ENCODE measurements at regions not wholly inside any gene's neighbourhood (a gene's known extent, or its start where the extent isn't known, plus 50 kb on each side); places are given as distances from the start of the nearest gene placed in this dataset.
A peak's percentile ranks its signal among the peaks of the same experiment; 100 is the strongest.

DNA sequence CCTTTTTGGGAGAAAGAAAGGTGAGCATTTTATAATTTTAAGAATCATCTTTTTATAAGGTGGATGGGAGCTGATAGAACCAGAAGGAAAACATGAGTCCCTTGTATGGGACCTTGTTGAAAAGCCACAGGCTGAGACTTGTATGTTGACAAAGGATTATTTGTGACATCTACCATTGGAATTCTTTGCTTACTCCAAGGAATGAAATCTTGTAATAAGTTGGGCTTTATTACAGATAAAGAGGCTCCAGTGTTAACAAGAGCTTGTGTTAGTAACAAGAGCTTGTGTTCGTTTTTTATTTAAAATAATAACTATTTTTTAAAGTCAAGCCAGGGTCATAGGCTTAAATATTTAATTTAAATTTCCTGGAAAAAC is 201.1 kb upstream of the CHRM3 start:
- no peak for ATAC-seq
- Histone ChIP-seq H3K4me1 (no peaks in the 10 kb centered on the region), H3K4me2 (no peak overlapping the region), H3K27ac (no peak overlapping the region), H3K4me3 (no peak overlapping the region), H3K9me3 (no peaks in the 10 kb centered on the region)
- FAIRE-seq = no peak
- CTCF ChIA-PET = interaction anchor here (0.9 kb wide), 1 partner anchor 17 kb away, joined by 3 read pairs; no protein-coding TSS in a partner anchor
- 10% methylated on average over 1 of the region's 1 CpG for WGBS (ENCODE audit: missing lambda C conversion rate)
- no peak for TF ChIP-seq NR3C1 (IDR thresholded peaks at IDR 0.05)
- no peak for TF ChIP-seq ESRRA (IDR thresholded peaks at IDR 0.05; ENCODE audit: borderline replicate concordance, low read length)
- no peak for TF ChIP-seq RFX5 (IDR thresholded peaks at IDR 0.05)
- TF ChIP-seq RNF2 (IDR thresholded peaks at IDR 0.05; ENCODE audit: borderline replicate concordance, low read depth) = no peak
- no peak for TF ChIP-seq SMC3 (IDR thresholded peaks at IDR 0.05)
- TF ChIP-seq JUN (IDR thresholded peaks at IDR 0.05) = no peak
- no peak for TF ChIP-seq CBX2 (IDR thresholded peaks at IDR 0.05; ENCODE audit: borderline replicate concordance, low read depth)
- no peak for TF ChIP-seq CHD2 (IDR thresholded peaks at IDR 0.05; ENCODE audit: low read length, partially characterized antibody)
- TF ChIP-seq KDM5A (IDR thresholded peaks at IDR 0.05) = no peak
- no peak for TF ChIP-seq EP300 (IDR thresholded peaks at IDR 0.05)
- TF ChIP-seq KDM1A (IDR thresholded peaks at IDR 0.05; ENCODE audit: low read depth) = no peak
- no peak for DNase-seq (ENCODE audit: low read depth in 1 of 2, low spot score in 1 of 2)
- POLR2A ChIA-PET = no interaction called here

DNA sequence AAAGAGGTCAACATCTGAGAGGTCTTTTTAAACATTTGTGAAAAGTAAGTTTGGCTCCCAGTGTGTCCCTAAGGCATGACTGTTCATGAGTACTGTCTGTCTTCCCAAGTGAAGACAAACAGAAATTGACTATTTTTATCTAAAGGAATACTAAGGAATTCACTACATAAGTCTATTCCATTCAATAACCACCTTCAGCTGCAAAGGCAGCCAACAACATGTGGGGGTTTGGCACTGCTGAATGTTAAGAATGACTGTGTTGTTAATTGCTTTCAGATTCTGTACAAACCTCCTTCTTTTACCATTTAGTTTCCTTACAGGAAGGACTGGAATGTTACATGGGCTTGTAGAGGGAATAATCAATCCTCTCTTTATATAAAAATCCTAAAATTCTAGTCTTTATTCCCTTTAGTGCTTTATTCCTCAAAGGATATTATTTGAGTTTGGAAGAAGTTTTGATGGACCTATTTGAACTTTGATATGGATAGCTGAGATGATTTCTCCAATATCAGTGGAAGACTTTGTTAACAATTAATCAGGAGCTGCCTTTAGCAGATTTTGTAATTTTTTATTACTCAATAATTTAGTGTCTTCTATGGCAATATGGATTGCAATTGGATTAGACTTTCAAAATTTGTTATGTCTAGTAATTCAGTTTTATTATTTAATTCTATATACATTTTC is 201.7 kb upstream of the CHRM3 start:
- ATAC-seq (no peak), DNase-seq (ENCODE audit: low read depth in 1 of 2, low spot score in 1 of 2) (no peak), FAIRE-seq (no peak)
- Histone ChIP-seq H3K4me2 (no peak overlapping the region), H3K9me3 (no peaks in the 10 kb centered on the region), H3K4me1 (no peaks in the 10 kb centered on the region), H3K27ac (no peak overlapping the region), H3K4me3 (no peak overlapping the region)
- ChIA-PET POLR2A (no interaction called here), CTCF (interaction anchor here (0.9 kb wide), 1 partner anchor 17 kb away, joined by 3 read pairs; no protein-coding TSS in a partner anchor)
- no peak for TF ChIP-seq GATA3 (IDR thresholded peaks at IDR 0.05; ENCODE audit: borderline replicate concordance)
- TF ChIP-seq ZNF302 (CRISPR knock-in tag; IDR thresholded peaks at IDR 0.05) = no peak
- TF ChIP-seq NFE2L2 (conservative IDR thresholded peaks at IDR 0.05; ENCODE audit: low read length) = no peak
- TF ChIP-seq ZC3H11A (IDR thresholded peaks at IDR 0.05) = no peak
- TF ChIP-seq ZSCAN20 (CRISPR knock-in tag; IDR thresholded peaks at IDR 0.05) = no peak
- TF ChIP-seq, protein P1, sequence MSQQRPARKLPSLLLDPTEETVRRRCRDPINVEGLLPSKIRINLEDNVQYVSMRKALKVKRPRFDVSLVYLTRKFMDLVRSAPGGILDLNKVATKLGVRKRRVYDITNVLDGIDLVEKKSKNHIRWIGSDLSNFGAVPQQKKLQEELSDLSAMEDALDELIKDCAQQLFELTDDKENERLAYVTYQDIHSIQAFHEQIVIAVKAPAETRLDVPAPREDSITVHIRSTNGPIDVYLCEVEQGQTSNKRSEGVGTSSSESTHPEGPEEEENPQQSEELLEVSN (IDR thresholded peaks at IDR 0.05; ENCODE audit: borderline replicate concordance, low read depth) = no peak
- TF ChIP-seq, protein P2, sequence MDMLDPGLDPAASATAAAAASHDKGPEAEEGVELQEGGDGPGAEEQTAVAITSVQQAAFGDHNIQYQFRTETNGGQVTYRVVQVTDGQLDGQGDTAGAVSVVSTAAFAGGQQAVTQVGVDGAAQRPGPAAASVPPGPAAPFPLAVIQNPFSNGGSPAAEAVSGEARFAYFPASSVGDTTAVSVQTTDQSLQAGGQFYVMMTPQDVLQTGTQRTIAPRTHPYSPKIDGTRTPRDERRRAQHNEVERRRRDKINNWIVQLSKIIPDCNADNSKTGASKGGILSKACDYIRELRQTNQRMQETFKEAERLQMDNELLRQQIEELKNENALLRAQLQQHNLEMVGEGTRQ (IDR thresholded peaks at IDR 0.05) = no peak
- TF ChIP-seq, protein P3, sequence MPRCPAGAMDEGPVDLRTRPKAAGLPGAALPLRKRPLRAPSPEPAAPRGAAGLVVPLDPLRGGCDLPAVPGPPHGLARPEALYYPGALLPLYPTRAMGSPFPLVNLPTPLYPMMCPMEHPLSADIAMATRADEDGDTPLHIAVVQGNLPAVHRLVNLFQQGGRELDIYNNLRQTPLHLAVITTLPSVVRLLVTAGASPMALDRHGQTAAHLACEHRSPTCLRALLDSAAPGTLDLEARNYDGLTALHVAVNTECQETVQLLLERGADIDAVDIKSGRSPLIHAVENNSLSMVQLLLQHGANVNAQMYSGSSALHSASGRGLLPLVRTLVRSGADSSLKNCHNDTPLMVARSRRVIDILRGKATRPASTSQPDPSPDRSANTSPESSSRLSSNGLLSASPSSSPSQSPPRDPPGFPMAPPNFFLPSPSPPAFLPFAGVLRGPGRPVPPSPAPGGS (IDR thresholded peaks at IDR 0.05) = no peak

DNA sequence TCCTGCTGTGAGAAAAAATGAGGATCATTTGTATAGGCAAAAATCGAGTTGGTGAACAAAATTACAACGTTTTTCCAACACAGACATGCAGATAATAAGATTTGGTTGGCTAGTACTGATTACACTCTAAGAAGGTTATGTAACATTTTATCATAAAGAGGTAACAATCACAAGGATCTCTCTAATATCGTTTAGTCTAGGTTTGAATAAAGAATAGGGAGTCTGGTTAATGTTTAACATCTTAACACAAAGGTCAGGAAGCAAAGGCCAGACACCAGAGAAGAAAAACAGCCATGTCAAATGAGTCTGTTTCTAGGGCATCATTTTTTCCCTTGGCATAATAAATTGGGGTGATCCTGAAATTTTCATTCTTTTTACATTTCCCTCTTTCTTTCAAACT is 207.4 kb upstream of the CHRM3 start:
- Histone ChIP-seq H3K27ac (no peak overlapping the region), H3K9me3 (no peaks in the 10 kb centered on the region), H3K4me3 (no peak overlapping the region), H3K4me2 (peak overlapping the region; percentile 31; the same call in 1 of the 3 replicates), H3K4me1 (peaks cover 3% of the 10 kb centered on the region; the same call in 1 of the 3 replicates)
- ChIA-PET POLR2A (no interaction called here), CTCF (interaction anchor here (1.6 kb wide), 1 partner anchor 10 kb away, joined by 4 read pairs; no protein-coding TSS in a partner anchor)
- TF ChIP-seq HOXB13 (CRISPR knock-in tag; IDR thresholded peaks at IDR 0.05; ENCODE audit: low read depth) = no peak
- no peak for TF ChIP-seq PHF8 (IDR thresholded peaks at IDR 0.05; ENCODE audit: borderline replicate concordance, low read depth)
- TF ChIP-seq CBX2 (IDR thresholded peaks at IDR 0.05; ENCODE audit: borderline replicate concordance, low read depth) = no peak
- no peak for TF ChIP-seq FOSL2 (IDR thresholded peaks at IDR 0.05)
- TF ChIP-seq FOSL2 (CRISPR knock-in tag; IDR thresholded peaks at IDR 0.05) = no peak
- TF ChIP-seq, protein P2 (IDR thresholded peaks at IDR 0.05) = no peak
- TF ChIP-seq, protein P4, sequence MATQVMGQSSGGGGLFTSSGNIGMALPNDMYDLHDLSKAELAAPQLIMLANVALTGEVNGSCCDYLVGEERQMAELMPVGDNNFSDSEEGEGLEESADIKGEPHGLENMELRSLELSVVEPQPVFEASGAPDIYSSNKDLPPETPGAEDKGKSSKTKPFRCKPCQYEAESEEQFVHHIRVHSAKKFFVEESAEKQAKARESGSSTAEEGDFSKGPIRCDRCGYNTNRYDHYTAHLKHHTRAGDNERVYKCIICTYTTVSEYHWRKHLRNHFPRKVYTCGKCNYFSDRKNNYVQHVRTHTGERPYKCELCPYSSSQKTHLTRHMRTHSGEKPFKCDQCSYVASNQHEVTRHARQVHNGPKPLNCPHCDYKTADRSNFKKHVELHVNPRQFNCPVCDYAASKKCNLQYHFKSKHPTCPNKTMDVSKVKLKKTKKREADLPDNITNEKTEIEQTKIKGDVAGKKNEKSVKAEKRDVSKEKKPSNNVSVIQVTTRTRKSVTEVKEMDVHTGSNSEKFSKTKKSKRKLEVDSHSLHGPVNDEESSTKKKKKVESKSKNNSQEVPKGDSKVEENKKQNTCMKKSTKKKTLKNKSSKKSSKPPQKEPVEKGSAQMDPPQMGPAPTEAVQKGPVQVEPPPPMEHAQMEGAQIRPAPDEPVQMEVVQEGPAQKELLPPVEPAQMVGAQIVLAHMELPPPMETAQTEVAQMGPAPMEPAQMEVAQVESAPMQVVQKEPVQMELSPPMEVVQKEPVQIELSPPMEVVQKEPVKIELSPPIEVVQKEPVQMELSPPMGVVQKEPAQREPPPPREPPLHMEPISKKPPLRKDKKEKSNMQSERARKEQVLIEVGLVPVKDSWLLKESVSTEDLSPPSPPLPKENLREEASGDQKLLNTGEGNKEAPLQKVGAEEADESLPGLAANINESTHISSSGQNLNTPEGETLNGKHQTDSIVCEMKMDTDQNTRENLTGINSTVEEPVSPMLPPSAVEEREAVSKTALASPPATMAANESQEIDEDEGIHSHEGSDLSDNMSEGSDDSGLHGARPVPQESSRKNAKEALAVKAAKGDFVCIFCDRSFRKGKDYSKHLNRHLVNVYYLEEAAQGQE (IDR thresholded peaks at IDR 0.05) = no peak
- no peak for TF ChIP-seq RCOR1 (IDR thresholded peaks at IDR 0.05; ENCODE audit: low read depth, low read length)
- TF ChIP-seq NR3C1 (IDR thresholded peaks at IDR 0.05) = no peak
- TF ChIP-seq HOXA7 (CRISPR knock-in tag; IDR thresholded peaks at IDR 0.05) = no peak
- TF ChIP-seq EHMT2 (IDR thresholded peaks at IDR 0.05; ENCODE audit: low read depth) = no peak
- TF ChIP-seq, protein P5, sequence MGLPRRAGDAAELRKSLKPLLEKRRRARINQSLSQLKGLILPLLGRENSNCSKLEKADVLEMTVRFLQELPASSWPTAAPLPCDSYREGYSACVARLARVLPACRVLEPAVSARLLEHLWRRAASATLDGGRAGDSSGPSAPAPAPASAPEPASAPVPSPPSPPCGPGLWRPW (IDR thresholded peaks at IDR 0.05) = no peak
- FAIRE-seq = no peak
- no peak for ATAC-seq
- no peak for DNase-seq (ENCODE audit: low read depth in 1 of 2, low spot score in 1 of 2)
- WGBS (ENCODE audit: missing lambda C conversion rate) = 2% methylated on average over 3 of the region's 3 CpGs
